ENCODE measurements at regions not wholly inside any gene's neighbourhood (a gene's known extent, or its start where the extent isn't known, plus 50 kb on each side); places are given as distances from the start of the nearest gene placed in this dataset.

GRCh38 chr18:55739488-55739887, 151.5 kb upstream of the TCF4 start:
- no peak overlapping the region for H3K27ac ChIP-seq (ENCODE audit: insufficient read depth, low read length)
- no peak overlapping the region for H3K4me3 ChIP-seq (replicated peaks in 1 of 4; ENCODE audit: control extremely low read depth in 1 of 4, insufficient read depth in 1 of 4, low read depth in 3 of 4, low read length in 4 of 4)
- H2AFZ ChIP-seq (ENCODE audit: low read length), result no peak overlapping the region
- H3K27me3 ChIP-seq (ENCODE audit: control insufficient read depth, insufficient read depth, low read length), result no peaks in the 10 kb centered on the region
- H3K4me1 ChIP-seq (ENCODE audit: control insufficient read depth, extremely low read depth, insufficient read depth, low read length), result no peaks in the 10 kb centered on the region
- no peaks in the 10 kb centered on the region for H3K79me2 ChIP-seq (ENCODE audit: control insufficient read depth, insufficient read depth, low read length)
- H3K4me2 ChIP-seq (ENCODE audit: extremely low read depth, insufficient read depth, low read length), result no peak overlapping the region
- H3K36me3 ChIP-seq (ENCODE audit: control insufficient read depth, insufficient read depth, low read length), result no peaks in the 10 kb centered on the region
- no peaks in the 10 kb centered on the region for H3K9me3 ChIP-seq (ENCODE audit: control insufficient read depth, insufficient read depth, low read depth, low read length)
- DNase-seq (ENCODE audit: low read depth in 2 of 2), result no peak
- H4K20me1 ChIP-seq (ENCODE audit: control insufficient read depth, extremely low read depth, insufficient read depth, low read length), result no peaks in the 10 kb centered on the region
- TF ChIP-seq CTCF (conservative IDR thresholded peaks at IDR 0.05 in 1 of 2, IDR thresholded peaks at IDR 0.05 in 1 of 2; ENCODE audit: low read depth in 1 of 2, low read length in 2 of 2) (no peak), EZH2 (IDR thresholded peaks at IDR 0.05; ENCODE audit: low read length, missing control alignments) (no peak)
- no peak overlapping the region for H3K9ac ChIP-seq (ENCODE audit: insufficient read depth, low read length)

- Histone ChIP-seq H3K27ac (ENCODE audit: insufficient read depth, low read length) (no peak overlapping the region), H3K4me2 (ENCODE audit: extremely low read depth, insufficient read depth, low read length) (no peak overlapping the region), H4K20me1 (ENCODE audit: control insufficient read depth, extremely low read depth, insufficient read depth, low read length) (no peaks in the 10 kb centered on the region), H3K4me1 (ENCODE audit: control insufficient read depth, extremely low read depth, insufficient read depth, low read length) (no peaks in the 10 kb centered on the region), H2AFZ (ENCODE audit: low read length) (no peak overlapping the region), H3K9me3 (ENCODE audit: control insufficient read depth, insufficient read depth, low read depth, low read length) (no peaks in the 10 kb centered on the region), H3K79me2 (ENCODE audit: control insufficient read depth, insufficient read depth, low read length) (no peaks in the 10 kb centered on the region), H3K4me3 (replicated peaks in 1 of 4; ENCODE audit: control extremely low read depth in 1 of 4, insufficient read depth in 1 of 4, low read depth in 3 of 4, low read length in 4 of 4) (no peak overlapping the region), H3K9ac (ENCODE audit: insufficient read depth, low read length) (no peak overlapping the region), H3K27me3 (ENCODE audit: control insufficient read depth, insufficient read depth, low read length) (no peaks in the 10 kb centered on the region), H3K36me3 (ENCODE audit: control insufficient read depth, insufficient read depth, low read length) (no peaks in the 10 kb centered on the region)
- no peak for DNase-seq (ENCODE audit: low read depth in 2 of 2)
- TF ChIP-seq EZH2 (IDR thresholded peaks at IDR 0.05; ENCODE audit: low read length, missing control alignments) (no peak), CTCF (conservative IDR thresholded peaks at IDR 0.05 in 1 of 2, IDR thresholded peaks at IDR 0.05 in 1 of 2; ENCODE audit: low read depth in 1 of 2, low read length in 2 of 2) (no peak)
Observed at GRCh38 chr18:55738483-55739114, 150.6 kb upstream of the TCF4 start.

GRCh38 chr18:55737781-55738468, 149.9 kb upstream of the TCF4 start:
- no peaks in the 10 kb centered on the region for H3K9me3 ChIP-seq (ENCODE audit: control insufficient read depth, insufficient read depth, low read depth, low read length)
- no peak for DNase-seq (ENCODE audit: low read depth in 2 of 2)
- H3K9ac ChIP-seq (ENCODE audit: insufficient read depth, low read length), result no peak overlapping the region
- no peaks in the 10 kb centered on the region for H3K79me2 ChIP-seq (ENCODE audit: control insufficient read depth, insufficient read depth, low read length)
- no peak overlapping the region for H3K27ac ChIP-seq (ENCODE audit: insufficient read depth, low read length)
- TF ChIP-seq CTCF (conservative IDR thresholded peaks at IDR 0.05 in 1 of 2, IDR thresholded peaks at IDR 0.05 in 1 of 2; ENCODE audit: low read depth in 1 of 2, low read length in 2 of 2) (no peak), EZH2 (IDR thresholded peaks at IDR 0.05; ENCODE audit: low read length, missing control alignments) (no peak)
- no peaks in the 10 kb centered on the region for H3K4me1 ChIP-seq (ENCODE audit: control insufficient read depth, extremely low read depth, insufficient read depth, low read length)
- H3K27me3 ChIP-seq (ENCODE audit: control insufficient read depth, insufficient read depth, low read length), result no peaks in the 10 kb centered on the region
- no peak overlapping the region for H3K4me2 ChIP-seq (ENCODE audit: extremely low read depth, insufficient read depth, low read length)
- H3K36me3 ChIP-seq (ENCODE audit: control insufficient read depth, insufficient read depth, low read length), result no peaks in the 10 kb centered on the region
- H3K4me3 ChIP-seq (replicated peaks in 1 of 4; ENCODE audit: control extremely low read depth in 1 of 4, insufficient read depth in 1 of 4, low read depth in 3 of 4, low read length in 4 of 4), result no peak overlapping the region
- H4K20me1 ChIP-seq (ENCODE audit: control insufficient read depth, extremely low read depth, insufficient read depth, low read length), result no peaks in the 10 kb centered on the region
- no peak overlapping the region for H2AFZ ChIP-seq (ENCODE audit: low read length)

Data from fibroblast of lung (primary cell).